ENCODE measurements at regions not wholly inside any gene's neighbourhood (a gene's known extent, or its start where the extent isn't known, plus 50 kb on each side); places are given as distances from the start of the nearest gene placed in this dataset.

GRCh38 chr21:19261731-19262376 is 858.3 kb upstream of the TMPRSS15 start:
- no peak for DNase-seq

GRCh38 chr21:19266636-19267035 is 863.1 kb upstream of the TMPRSS15 start:
- DNase-seq, result no peak

- no peak for DNase-seq
Observed at GRCh38 chr21:19268686-19269085, 865.1 kb upstream of the TMPRSS15 start.

- DNase-seq, result no peak
Observed at GRCh38 chr21:19275065-19275464, 871.5 kb upstream of the TMPRSS15 start.

- no peak for DNase-seq
Observed at GRCh38 chr21:19276665-19277064, 873.1 kb upstream of the TMPRSS15 start.

- no peak for DNase-seq
Observed at GRCh38 chr21:19286876-19287275, 883.3 kb upstream of the TMPRSS15 start.

- DNase-seq, result no peak
Observed at GRCh38 chr21:19290328-19290727, 886.7 kb upstream of the TMPRSS15 start.

DNA sequence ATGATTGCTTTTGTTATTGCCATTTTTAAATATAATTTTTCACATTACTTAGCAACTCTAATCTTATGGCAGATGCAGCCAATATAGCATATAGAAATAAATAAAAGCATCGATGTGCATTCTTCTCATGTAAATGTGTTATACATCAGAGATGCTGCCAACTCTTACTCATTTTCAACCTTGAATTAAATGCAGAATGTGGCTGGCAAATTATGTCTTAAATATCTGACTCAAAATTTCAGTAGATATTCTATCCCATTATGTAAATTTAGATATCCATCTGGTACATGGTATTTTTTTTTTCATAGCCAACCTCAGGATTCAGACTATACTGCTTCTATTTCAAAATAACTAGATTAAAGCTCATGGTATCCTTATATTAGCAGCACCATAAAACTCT is 916.7 kb upstream of the TMPRSS15 start:
- no peak for DNase-seq

- no peak for DNase-seq
Observed at GRCh38 chr21:19321688-19322087, 918.1 kb upstream of the TMPRSS15 start.

GRCh38 chr21:19322360-19322759 is 918.8 kb upstream of the TMPRSS15 start:
- no peak for DNase-seq

GRCh38 chr21:19326531-19327319 is 923.1 kb upstream of the TMPRSS15 start:
- no peak for DNase-seq

DNA sequence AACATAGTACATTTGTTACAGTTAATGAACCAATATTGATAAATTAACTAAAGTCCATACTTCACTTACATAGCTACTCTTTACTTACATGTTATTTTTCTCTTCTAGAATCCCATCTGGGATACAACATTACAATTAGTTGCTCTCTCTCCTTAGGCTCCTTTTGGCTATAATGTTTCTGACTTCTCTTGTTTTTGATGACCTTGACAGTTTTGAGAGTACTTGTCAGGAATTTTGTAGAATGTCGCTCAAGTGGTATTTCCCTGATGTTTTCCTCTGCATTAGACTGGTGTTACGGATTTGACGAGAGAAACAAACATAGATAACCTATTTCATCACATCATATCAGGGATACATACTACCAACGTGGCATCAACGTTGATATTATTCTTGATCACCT is 925.4 kb upstream of the TMPRSS15 start:
- no peak for DNase-seq

DNA sequence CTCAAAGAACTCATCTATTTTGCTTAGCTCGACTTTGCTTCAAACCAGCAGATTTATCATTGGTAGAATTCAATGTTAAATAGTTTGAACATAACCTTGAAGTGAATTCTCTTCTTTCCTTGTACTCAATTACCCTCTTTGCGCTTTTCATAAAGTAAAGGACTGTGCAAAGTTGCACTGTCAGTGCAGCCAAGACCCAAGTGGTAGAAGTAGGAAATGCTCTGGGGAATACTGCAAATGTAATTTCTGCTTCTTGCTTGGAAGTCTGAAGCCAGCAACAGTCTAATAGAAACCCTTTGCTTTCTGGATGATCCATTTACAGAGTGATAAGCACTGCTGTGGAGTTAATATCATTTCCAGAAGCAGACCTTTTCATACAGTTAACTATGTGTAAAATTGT is 936.7 kb upstream of the TMPRSS15 start:
- no peak for DNase-seq

- DNase-seq, result no peak
Observed at GRCh38 chr21:19340954-19341353, 937.4 kb upstream of the TMPRSS15 start.

GRCh38 chr21:19343711-19344110 is 940.1 kb upstream of the TMPRSS15 start:
- DNase-seq, result no peak

GRCh38 chr21:19350286-19350685 is 946.7 kb upstream of the TMPRSS15 start:
- DNase-seq, result no peak

- DNase-seq, result no peak
Observed at GRCh38 chr21:19353256-19353655, 949.7 kb upstream of the TMPRSS15 start.

- no peak for DNase-seq
Observed at GRCh38 chr21:19368944-19369343, 965.4 kb upstream of the TMPRSS15 start.

- DNase-seq, result no peak
Observed at GRCh38 chr21:19392390-19392789, 988.8 kb upstream of the TMPRSS15 start.

- no peak for DNase-seq
Observed at GRCh38 chr21:19400223-19400770, 996.7 kb upstream of the TMPRSS15 start.

DNA sequence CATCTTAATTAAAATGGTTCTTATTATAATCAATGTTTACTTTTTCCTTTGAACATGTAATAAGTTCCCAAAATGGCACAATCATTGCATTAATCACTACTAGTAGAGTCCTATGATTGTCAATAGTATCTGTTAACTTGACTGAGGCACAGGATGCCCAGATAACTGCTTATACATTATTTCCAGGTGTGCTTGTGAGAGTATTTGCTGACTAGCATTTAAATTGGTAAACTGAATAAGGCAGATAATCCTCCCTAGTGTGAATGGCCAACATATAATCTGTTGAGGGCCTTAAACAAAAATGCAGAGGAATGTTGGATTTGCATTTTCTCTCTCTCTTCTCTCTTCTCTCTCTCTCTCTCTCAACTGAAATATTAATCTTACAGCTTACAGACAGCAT is 999.3 kb upstream of the TMPRSS15 start:
- DNase-seq, result no peak

DNA sequence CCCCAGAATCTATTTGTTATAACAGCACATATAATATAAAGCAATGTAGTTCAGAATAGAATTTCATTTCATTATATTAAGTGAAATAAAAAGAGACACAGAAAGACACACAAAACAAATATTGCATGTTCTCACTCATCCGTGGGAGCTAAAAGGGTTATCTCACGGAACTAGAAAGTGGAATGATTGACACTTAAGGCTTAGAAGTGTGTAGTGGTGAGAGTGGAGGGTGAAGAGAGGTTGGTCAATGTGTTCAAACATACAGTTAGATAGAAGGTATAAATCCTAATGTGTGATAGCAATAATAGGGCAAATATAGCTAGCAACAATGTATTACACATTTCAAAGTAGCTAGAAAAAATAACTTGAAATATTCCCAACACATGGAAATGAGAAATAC is 1001.7 kb upstream of the TMPRSS15 start:
- DNase-seq, result no peak

GRCh38 chr21:19420565-19420964 is 1017.0 kb upstream of the TMPRSS15 start:
- no peak for DNase-seq

DNA sequence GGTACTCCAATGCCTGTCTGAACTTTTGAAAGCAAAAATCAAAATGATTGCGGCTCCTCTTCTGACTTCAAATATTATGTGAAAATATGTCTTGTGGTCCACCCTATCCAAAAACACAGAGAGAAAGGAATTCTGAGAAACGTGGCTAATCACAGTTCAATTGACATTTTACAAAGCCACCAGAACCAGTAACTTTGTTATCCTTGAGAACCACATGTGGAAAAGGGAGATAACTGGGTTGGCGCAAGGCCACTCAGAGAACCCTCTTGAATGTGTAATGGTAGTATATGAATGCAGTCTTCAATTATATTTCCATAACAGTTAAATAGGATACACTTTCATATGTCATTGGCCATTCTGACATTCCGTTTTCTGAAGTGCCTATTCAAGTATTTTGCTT is 1030.0 kb upstream of the TMPRSS15 start:
- DNase-seq, result no peak

Data from suppressor macrophage treated with lipopolysaccharide for 1 hour (primary cell).